Esophagus muscularis mucosa (tissue), 3 donors: ENCODE measurements at regions not wholly inside any gene's neighbourhood (a gene's known extent, or its start where the extent isn't known, plus 50 kb on each side); places are given as distances from the start of the nearest gene placed in this dataset.
"Not testable (repeated sequence)": the region's sequence is repeated elsewhere in the genome, so short reads cannot be mapped to it uniquely, and the experiment has no call there.

ENCODE experiments used
- POLR2A ChIP-seq: fragments of 450-650 bp; IDR thresholded peaks from one replicate; pipeline ENCODE4 v1.6.1; 2017; ENCODE audit warnings: antibody characterized with exemption, moderate library complexity, mild to moderate bottlenecking, low read depth
- POLR2AphosphoS5 ChIP-seq, 2 donors: sonication (generic); formaldehyde crosslinking; IDR thresholded peaks; one replicate each; pipeline ENCODE4 v1.6.1; 2017; ENCODE audit warnings: antibody characterized with exemption in 2 of 2
- TF ChIP-seq, protein P1 (sequence below), 3 experiments: fragments of 200-600 bp in 2 of 3; fragments of 450-650 bp in 1 of 3; sonication (generic) in 2 of 3; IDR thresholded peaks; one replicate each; pipeline ENCODE4 v1.5.1; 2017 to 2019; ENCODE audit warnings: antibody characterized with exemption in 3 of 3, mild to moderate bottlenecking in 2 of 3, moderate library complexity in 1 of 3

DNA sequence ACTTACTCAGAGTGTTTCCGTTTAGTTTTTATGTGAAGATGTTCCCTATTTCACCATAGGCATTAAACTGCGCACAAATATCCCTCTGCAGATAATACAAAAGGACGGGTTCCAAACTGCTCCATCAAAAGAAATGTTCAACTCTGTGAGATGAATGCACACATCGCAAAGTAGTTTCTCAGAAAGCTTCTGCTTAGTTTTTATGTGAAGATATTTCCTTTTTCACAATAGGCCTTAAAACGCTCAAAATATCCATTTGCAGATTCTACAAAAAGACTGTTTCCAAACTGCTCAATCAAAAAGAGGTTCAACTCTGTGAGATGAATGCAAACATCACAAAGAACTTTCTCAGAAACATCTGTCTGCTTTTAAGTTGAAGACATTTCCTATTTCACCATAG is 1850.5 kb downstream of the UQCRFS1 start:
- TF ChIP-seq POLR2A; POLR2AphosphoS5 (IDR thresholded peaks at IDR 0.05): not testable (repeated sequence)
- TF ChIP-seq, protein P1, sequence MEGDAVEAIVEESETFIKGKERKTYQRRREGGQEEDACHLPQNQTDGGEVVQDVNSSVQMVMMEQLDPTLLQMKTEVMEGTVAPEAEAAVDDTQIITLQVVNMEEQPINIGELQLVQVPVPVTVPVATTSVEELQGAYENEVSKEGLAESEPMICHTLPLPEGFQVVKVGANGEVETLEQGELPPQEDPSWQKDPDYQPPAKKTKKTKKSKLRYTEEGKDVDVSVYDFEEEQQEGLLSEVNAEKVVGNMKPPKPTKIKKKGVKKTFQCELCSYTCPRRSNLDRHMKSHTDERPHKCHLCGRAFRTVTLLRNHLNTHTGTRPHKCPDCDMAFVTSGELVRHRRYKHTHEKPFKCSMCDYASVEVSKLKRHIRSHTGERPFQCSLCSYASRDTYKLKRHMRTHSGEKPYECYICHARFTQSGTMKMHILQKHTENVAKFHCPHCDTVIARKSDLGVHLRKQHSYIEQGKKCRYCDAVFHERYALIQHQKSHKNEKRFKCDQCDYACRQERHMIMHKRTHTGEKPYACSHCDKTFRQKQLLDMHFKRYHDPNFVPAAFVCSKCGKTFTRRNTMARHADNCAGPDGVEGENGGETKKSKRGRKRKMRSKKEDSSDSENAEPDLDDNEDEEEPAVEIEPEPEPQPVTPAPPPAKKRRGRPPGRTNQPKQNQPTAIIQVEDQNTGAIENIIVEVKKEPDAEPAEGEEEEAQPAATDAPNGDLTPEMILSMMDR (IDR thresholded peaks at IDR 0.05), result not testable (repeated sequence)
